ACC112 (cell line): ENCODE measurements at regions not wholly inside any gene's neighbourhood (a gene's known extent, or its start where the extent isn't known, plus 50 kb on each side); places are given as distances from the start of the nearest gene placed in this dataset.

Experiments used
- H2AFZ ChIP-seq: fragments of 200-600 bp; sonication (generic); one replicate; pipeline ENCODE4 v1.6.0; 2017; ENCODE audit warnings: antibody characterized with exemption, low read length; ENCODE audit not compliant: unreplicated experiment
- H3K27ac ChIP-seq: fragments of 200-600 bp; sonication (generic); 2 replicates; pipeline ENCODE4 v1.5.1; 2014; ENCODE audit warnings: low read depth, mild to moderate bottlenecking, antibody characterized with exemption, low read length, moderate library complexity
- H3K27me3 ChIP-seq: fragments of 200-600 bp; sonication (generic); 2 replicates; pipeline ENCODE4 v1.6.1; 2014; ENCODE audit warnings: mild to moderate bottlenecking, antibody characterized with exemption, low read length, moderate library complexity, mixed read lengths; ENCODE audit not compliant: insufficient read depth
- H3K36me3 ChIP-seq: fragments of 200-600 bp; sonication (generic); 2 replicates; pipeline ENCODE4 v1.6.1; 2016; ENCODE audit warnings: mild to moderate bottlenecking, antibody characterized with exemption, low read length, moderate library complexity, mixed read lengths; ENCODE audit not compliant: insufficient read depth
- H3K4me1 ChIP-seq: fragments of 200-600 bp; sonication (generic); one replicate; pipeline ENCODE4 v1.6.1; 2016; ENCODE audit warnings: low read length, mixed read lengths; ENCODE audit not compliant: insufficient read depth, unreplicated experiment, control insufficient read depth
- H3K4me3 ChIP-seq: fragments of 200-600 bp; sonication (generic); 2 replicates; pipeline ENCODE4 v1.5.1; 2014; ENCODE audit warnings: mild to moderate bottlenecking, low read depth, low read length
- H3K79me2 ChIP-seq: fragments of 200-600 bp; sonication (generic); one replicate; pipeline ENCODE4 v1.6.0; 2016; ENCODE audit warnings: low read length; ENCODE audit not compliant: control insufficient read depth, unreplicated experiment, insufficient read depth

- H3K27ac ChIP-seq = no peak overlapping the region
- no peak overlapping the region for H2AFZ ChIP-seq
- no peaks in the 10 kb centered on the region for H3K36me3 ChIP-seq
- H3K27me3 ChIP-seq = peaks cover 15% of the 10 kb centered on the region
- no peak overlapping the region for H3K4me3 ChIP-seq
- H3K79me2 ChIP-seq = no peaks in the 10 kb centered on the region
- peaks cover 5% of the 10 kb centered on the region for H3K4me1 ChIP-seq
Observed at GRCh38 chr6:165881806-165882205, 218.8 kb upstream of the PDE10A start.

- peaks cover 27% of the 10 kb centered on the region for H3K27me3 ChIP-seq
Observed at GRCh38 chr6:165880686-165881085, 217.6 kb upstream of the PDE10A start.

GRCh38 chr6:165877773-165878172, 214.7 kb upstream of the PDE10A start:
- Histone ChIP-seq H3K79me2 (no peaks in the 10 kb centered on the region), H2AFZ (no peak overlapping the region), H3K36me3 (no peaks in the 10 kb centered on the region), H3K27ac (no peak overlapping the region), H3K4me1 (no peaks in the 10 kb centered on the region), H3K27me3 (peaks cover 47% of the 10 kb centered on the region), H3K4me3 (no peak overlapping the region)

More at GRCh38 chr6:165880686-165881085, 217.6 kb upstream of the PDE10A start:
- H3K4me1 ChIP-seq = peaks cover 5% of the 10 kb centered on the region
- no peaks in the 10 kb centered on the region for H3K36me3 ChIP-seq
- H2AFZ ChIP-seq = no peak overlapping the region
- H3K4me3 ChIP-seq = no peak overlapping the region
- no peak overlapping the region for H3K27ac ChIP-seq
- H3K79me2 ChIP-seq = no peaks in the 10 kb centered on the region

- Histone ChIP-seq H3K27me3 (peaks cover 47% of the 10 kb centered on the region), H3K79me2 (no peaks in the 10 kb centered on the region), H3K4me3 (no peak overlapping the region), H2AFZ (no peak overlapping the region), H3K36me3 (no peaks in the 10 kb centered on the region), H3K4me1 (no peaks in the 10 kb centered on the region), H3K27ac (no peak overlapping the region)
Observed at GRCh38 chr6:165877192-165877591, 214.2 kb upstream of the PDE10A start.

- Histone ChIP-seq H3K36me3 (no peaks in the 10 kb centered on the region), H3K27ac (no peak overlapping the region), H3K79me2 (no peaks in the 10 kb centered on the region)
Observed at GRCh38 chr6:165876588-165876987, 213.5 kb upstream of the PDE10A start.

GRCh38 chr6:165875946-165876345, 212.9 kb upstream of the PDE10A start:
- Histone ChIP-seq H3K4me3 (no peak overlapping the region), H3K27ac (no peak overlapping the region), H3K79me2 (no peaks in the 10 kb centered on the region), H3K4me1 (no peaks in the 10 kb centered on the region), H2AFZ (no peak overlapping the region), H3K27me3 (peaks cover 51% of the 10 kb centered on the region), H3K36me3 (no peaks in the 10 kb centered on the region)

More at GRCh38 chr6:165876588-165876987, 213.5 kb upstream of the PDE10A start:
- no peak overlapping the region for H2AFZ ChIP-seq
- no peak overlapping the region for H3K4me3 ChIP-seq
- H3K4me1 ChIP-seq = no peaks in the 10 kb centered on the region
- H3K27me3 ChIP-seq = peaks cover 48% of the 10 kb centered on the region

GRCh38 chr6:165873976-165874375, 210.9 kb upstream of the PDE10A start:
- Histone ChIP-seq H3K36me3 (no peaks in the 10 kb centered on the region), H3K4me1 (no peaks in the 10 kb centered on the region), H3K4me3 (no peak overlapping the region), H2AFZ (no peak overlapping the region), H3K27ac (no peak overlapping the region), H3K27me3 (peaks cover 64% of the 10 kb centered on the region), H3K79me2 (no peaks in the 10 kb centered on the region)

- no peak overlapping the region for H3K27ac ChIP-seq
- H3K27me3 ChIP-seq = peaks cover 63% of the 10 kb centered on the region
- no peaks in the 10 kb centered on the region for H3K4me1 ChIP-seq
- H3K4me3 ChIP-seq = no peak overlapping the region
- H3K36me3 ChIP-seq = no peaks in the 10 kb centered on the region
- no peak overlapping the region for H2AFZ ChIP-seq
- H3K79me2 ChIP-seq = no peaks in the 10 kb centered on the region
Observed at GRCh38 chr6:165872811-165873210, 209.8 kb upstream of the PDE10A start.

GRCh38 chr6:165872311-165872710, 209.3 kb upstream of the PDE10A start:
- Histone ChIP-seq H3K36me3 (no peaks in the 10 kb centered on the region), H3K27me3 (peaks cover 63% of the 10 kb centered on the region), H3K27ac (no peak overlapping the region), H3K4me1 (no peaks in the 10 kb centered on the region), H2AFZ (no peak overlapping the region), H3K4me3 (no peak overlapping the region), H3K79me2 (no peaks in the 10 kb centered on the region)

- no peaks in the 10 kb centered on the region for H3K79me2 ChIP-seq
- peaks cover 58% of the 10 kb centered on the region for H3K27me3 ChIP-seq
- H3K4me1 ChIP-seq = no peaks in the 10 kb centered on the region
- H3K36me3 ChIP-seq = no peaks in the 10 kb centered on the region
- no peak overlapping the region for H3K4me3 ChIP-seq
- H3K27ac ChIP-seq = no peak overlapping the region
- no peak overlapping the region for H2AFZ ChIP-seq
Observed at GRCh38 chr6:165871571-165871970, 208.5 kb upstream of the PDE10A start.

GRCh38 chr6:165869526-165869925, 206.5 kb upstream of the PDE10A start:
- H3K4me3 ChIP-seq = no peak overlapping the region

More at GRCh38 chr6:165869526-165869925, 206.5 kb upstream of the PDE10A start:
- Histone ChIP-seq H3K27me3 (peaks cover 39% of the 10 kb centered on the region), H2AFZ (no peak overlapping the region), H3K27ac (no peak overlapping the region), H3K79me2 (no peaks in the 10 kb centered on the region), H3K36me3 (no peaks in the 10 kb centered on the region), H3K4me1 (no peaks in the 10 kb centered on the region)
